ENCODE measurements at regions not wholly inside any gene's neighbourhood (a gene's known extent, or its start where the extent isn't known, plus 50 kb on each side); places are given as distances from the start of the nearest gene placed in this dataset.

GRCh38 chr4:151885123-151885522 is 124.3 kb upstream of the GATB start:
- Histone ChIP-seq H3K9me3 (no peaks in the 10 kb centered on the region), H3K36me3 (ENCODE audit: low read depth) (no peaks in the 10 kb centered on the region), H3K4me1 (ENCODE audit: low read depth) (no peaks in the 10 kb centered on the region), H3K4me3 (no peak overlapping the region)
- no peak for ATAC-seq
- no peak for DNase-seq
- intact Hi-C loops (cut with DNase I, micrococcal nuclease) = no loop called here
- no peak for TF ChIP-seq CTCF (IDR thresholded peaks at IDR 0.05)

DNA sequence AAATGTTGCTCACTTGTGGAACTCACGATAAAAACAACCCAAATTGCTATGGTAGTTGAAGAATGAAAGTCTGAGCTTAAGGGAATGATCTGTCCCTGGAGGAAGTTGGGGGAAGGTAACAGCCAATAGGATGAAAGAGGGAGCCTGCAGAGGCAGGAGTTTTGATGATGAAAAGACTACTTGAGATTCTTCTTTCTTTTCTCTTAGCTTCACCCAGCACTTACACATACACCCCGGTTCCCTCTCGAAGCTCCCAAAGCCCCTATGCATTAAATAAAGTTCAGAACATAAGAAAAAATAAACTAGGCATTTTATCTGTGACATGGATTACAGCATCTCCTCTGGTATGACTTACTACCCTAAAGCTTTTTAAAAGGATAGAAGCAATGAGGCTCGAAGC is 122.9 kb upstream of the GATB start:
- Histone ChIP-seq H3K9me3 (no peaks in the 10 kb centered on the region), H3K4me3 (no peak overlapping the region), H3K4me1 (ENCODE audit: low read depth) (no peaks in the 10 kb centered on the region), H3K36me3 (ENCODE audit: low read depth) (no peaks in the 10 kb centered on the region)
- intact Hi-C loops (cut with DNase I, micrococcal nuclease) = no loop called here
- no peak for TF ChIP-seq CTCF (IDR thresholded peaks at IDR 0.05)
- no peak for ATAC-seq
- DNase-seq = no peak

- no peak for ATAC-seq
- TF ChIP-seq CTCF (IDR thresholded peaks at IDR 0.05) = no peak
- H3K4me3 ChIP-seq = no peak overlapping the region
Measured at GRCh38 chr4:151882072-151882803, 121.4 kb upstream of the GATB start.

DNA sequence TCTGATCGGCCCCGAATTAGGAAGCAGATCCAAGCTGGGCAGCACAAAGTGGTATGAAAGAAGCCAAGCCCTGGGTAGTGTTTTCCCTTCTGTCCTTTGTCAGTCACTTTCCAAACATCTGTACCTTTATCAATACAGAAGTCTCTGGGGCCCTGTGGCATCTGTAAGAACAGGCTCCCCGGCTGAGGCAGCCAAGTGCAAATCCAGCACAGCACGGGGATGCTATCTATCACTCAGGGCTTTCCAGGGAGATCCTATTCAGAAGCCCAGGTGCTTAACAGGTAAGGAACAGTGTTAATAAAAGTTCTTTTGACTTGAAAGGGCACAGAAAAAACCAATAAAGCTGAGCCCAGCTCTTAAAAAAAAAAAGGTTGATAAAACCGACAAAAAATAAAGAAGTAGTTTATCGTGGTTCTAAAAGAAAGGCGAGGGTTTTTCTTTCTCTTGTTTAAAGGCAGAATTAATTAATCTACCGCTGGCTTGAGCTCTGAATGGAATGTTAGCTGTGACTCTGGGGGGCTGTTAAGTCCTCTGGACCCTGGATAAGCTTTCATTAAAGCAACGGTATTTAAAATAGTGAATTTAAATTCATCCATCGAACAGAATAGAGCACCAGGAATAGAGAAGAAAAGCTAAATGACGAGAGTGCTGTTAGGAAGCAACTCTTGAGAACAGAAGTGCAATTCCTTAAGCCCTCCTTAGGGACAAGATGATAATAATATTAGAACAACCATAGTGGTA is 119.1 kb upstream of the GATB start:
- H3K9me3 ChIP-seq = no peaks in the 10 kb centered on the region
- ATAC-seq (no peak), DNase-seq (no peak)
- no peaks in the 10 kb centered on the region for H3K36me3 ChIP-seq (ENCODE audit: low read depth)
- no peak overlapping the region for H3K4me3 ChIP-seq
- no peaks in the 10 kb centered on the region for H3K4me1 ChIP-seq (ENCODE audit: low read depth)
- intact Hi-C loops (cut with DNase I, micrococcal nuclease) = no loop called here
- TF ChIP-seq CTCF (IDR thresholded peaks at IDR 0.05) = no peak

More at GRCh38 chr4:151882072-151882803, 121.4 kb upstream of the GATB start:
- intact Hi-C loops (cut with DNase I, micrococcal nuclease) = no loop called here
- Histone ChIP-seq H3K9me3 (no peaks in the 10 kb centered on the region), H3K36me3 (ENCODE audit: low read depth) (no peaks in the 10 kb centered on the region), H3K4me1 (ENCODE audit: low read depth) (no peaks in the 10 kb centered on the region)
- DNase-seq = no peak

DNA sequence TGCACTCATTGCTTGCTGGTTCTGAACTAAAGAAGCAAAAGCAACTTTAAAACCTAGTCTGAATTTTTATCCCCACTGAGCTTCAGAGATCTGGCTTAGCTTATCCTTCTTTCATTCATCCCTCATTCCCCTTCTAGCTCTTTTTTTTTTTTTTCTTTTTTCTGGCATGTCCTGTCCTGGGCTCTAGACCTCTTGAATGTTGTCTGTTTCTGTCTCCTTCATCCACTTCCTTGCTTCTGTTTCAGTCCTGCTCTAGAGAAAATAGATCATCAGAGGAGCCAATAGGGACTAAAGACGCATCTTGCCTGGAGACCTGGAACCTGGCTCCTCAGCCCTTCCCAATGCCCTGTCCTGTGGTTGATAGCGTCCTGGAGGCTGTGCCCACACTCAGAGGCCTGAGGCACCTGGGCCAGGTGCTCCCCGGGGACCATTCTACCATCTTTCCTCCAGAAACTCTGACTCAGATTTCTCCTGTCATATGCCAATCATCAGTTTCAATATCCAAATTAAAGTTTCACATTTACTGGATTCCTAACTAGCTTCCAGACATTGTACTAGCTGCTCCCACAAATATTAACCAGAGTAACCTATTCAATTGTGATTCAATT is 115.7 kb upstream of the GATB start:
- no peak for TF ChIP-seq CTCF (IDR thresholded peaks at IDR 0.05)
- intact Hi-C loops (cut with DNase I, micrococcal nuclease) = no loop called here
- ATAC-seq = no peak
- DNase-seq = no peak
- H3K4me3 ChIP-seq = no peak overlapping the region
- H3K36me3 ChIP-seq (ENCODE audit: low read depth) = no peaks in the 10 kb centered on the region
- no peaks in the 10 kb centered on the region for H3K4me1 ChIP-seq (ENCODE audit: low read depth)
- H3K9me3 ChIP-seq = no peaks in the 10 kb centered on the region
